Spleen (tissue), 11 donors: ENCODE measurements at regions not wholly inside any gene's neighbourhood (a gene's known extent, or its start where the extent isn't known, plus 50 kb on each side); places are given as distances from the start of the nearest gene placed in this dataset.

Experiments
- DNase-seq: peaks from one replicate; pipeline ENCODE4 v3.0.0-alpha.2; 2020
- H3K27ac ChIP-seq, 8 donors: fragments of 200-600 bp; sonication (generic) in 7 of 8; 1 replicate in 4 of 8; 2 replicates in 4 of 8; pipeline versions ENCODE4 v1.5.0 to v1.8.0; 2016 to 2021; ENCODE audit warnings: inconsistent platforms in 4 of 8, mild to moderate bottlenecking in 4 of 8, moderate library complexity in 1 of 8
- H3K27me3 ChIP-seq, 7 donors: fragments of 200-600 bp; sonication (generic) in 6 of 7; replicated peaks in 1 of 7; 1 replicate in 4 of 7; 2 replicates in 3 of 7; pipeline versions ENCODE4 v1.5.0 to v1.8.0; 2016 to 2021; ENCODE audit warnings: inconsistent platforms in 3 of 7, mild to moderate bottlenecking in 1 of 7
- H3K36me3 ChIP-seq, 6 donors: fragments of 200-600 bp; sonication (generic) in 5 of 6; 1 replicate in 4 of 6; 2 replicates in 2 of 6; pipeline versions ENCODE4 v1.5.0 to v1.8.0; 2016 to 2021; ENCODE audit warnings: inconsistent platforms in 2 of 6
- H3K4me1 ChIP-seq, 6 donors: fragments of 200-600 bp; sonication (generic) in 5 of 6; 1 replicate in 3 of 6; 2 replicates in 3 of 6; pipeline versions ENCODE4 v1.5.0 to v1.8.0; 2016 to 2021; ENCODE audit warnings: inconsistent platforms in 3 of 6
- H3K4me3 ChIP-seq, 8 donors: fragments of 200-600 bp; sonication (generic) in 7 of 8; 1 replicate in 4 of 8; 2 replicates in 4 of 8; pipeline versions ENCODE4 v1.5.0 to v1.8.0; 2016 to 2021; ENCODE audit warnings: inconsistent platforms in 4 of 8, mild to moderate bottlenecking in 4 of 8, moderate library complexity in 2 of 8
- H3K9me3 ChIP-seq, 8 donors: fragments of 200-600 bp; sonication (generic) in 7 of 8; 1 replicate in 4 of 8; 2 replicates in 4 of 8; pipeline versions ENCODE4 v1.5.0 to v1.8.0; 2016 to 2021; ENCODE audit warnings: inconsistent platforms in 4 of 8
- CTCF ChIP-seq, 11 experiments: fragments of 200-600 bp in 7 of 11; fragments of 450-650 bp in 4 of 11; sonication (generic) in 4 of 11; IDR thresholded peaks in 8 of 11; conservative IDR thresholded peaks in 3 of 11; 1 replicate in 7 of 11; 2 replicates in 4 of 11; pipeline versions ENCODE4 v1.4.0 to v1.8.0; 2016 to 2021; ENCODE audit warnings: antibody characterized with exemption in 11 of 11, inconsistent platforms in 4 of 11, mild to moderate bottlenecking in 1 of 11
- POLR2A ChIP-seq, 3 donors: fragments of 450-650 bp; IDR thresholded peaks; one replicate each; pipeline ENCODE4 v1.5.1; 2017; ENCODE audit warnings: antibody characterized with exemption in 3 of 3, mild to moderate bottlenecking in 1 of 3
- POLR2AphosphoS5 ChIP-seq, 3 donors: sonication (generic); formaldehyde crosslinking; IDR thresholded peaks; one replicate each; pipeline ENCODE4 v1.5.1; 2017; ENCODE audit warnings: antibody characterized with exemption in 3 of 3
- WGBS, 5 donors: extraction: QIAGEN DNeasy Blood & Tissue Kit in 3 of 5; methylation state at CpG; one replicate each; pipeline versions ENCODE4 v1.1.5 to v1.1.7; 2013 to 2018; 5-methylcytosine and 5-hydroxymethylcytosine counted together
- intact Hi-C: fragments of 100-400 bp; cut with DNase I; formaldehyde crosslinking; loops from one replicate; pipeline ENCODE4 v1.15.0; 2023; ENCODE audit warnings: low total_unique reads
- donor health status: healthy with polysubstance abuse.
- donor health status: DM: no; HTN: no; CAD: no; lungs with moderate emphysema.
- donor health status: DM: no; HTN: no; CAD: no.
- donor health status: Bipolar disorder and iron deficiency.
- donor health status: healthy.
- donor health status: DM: no; HTN: no; CAD: no.
- donor health status: DM: yes; HTN: yes; CAD: no.

- 64 to 87% (median 71%) methylated on average over 2 of the region's 2 CpGs for WGBS, 5 donors
- H3K9me3 ChIP-seq: no peaks in the 10 kb centered on the region
- H3K4me3 ChIP-seq: no peak overlapping the region
- H3K27ac ChIP-seq: no peak overlapping the region
- no peaks in the 10 kb centered on the region for H3K4me1 ChIP-seq
- DNase-seq: no peak
- intact Hi-C loops: no loop called here
- H3K36me3 ChIP-seq: no peaks in the 10 kb centered on the region
- no peak for TF ChIP-seq POLR2AphosphoS5 (IDR thresholded peaks at IDR 0.05)
- no peak for TF ChIP-seq POLR2A (IDR thresholded peaks at IDR 0.05)
- TF ChIP-seq CTCF (IDR thresholded peaks at IDR 0.05 in 8 of 11, conservative IDR thresholded peaks at IDR 0.05 in 3 of 11): no peak
- H3K27me3 ChIP-seq: no peaks in the 10 kb centered on the region
Observed at GRCh38 chr2:147398301-147398700, 446.5 kb upstream of the ACVR2A start.

GRCh38 chr2:147396890-147397289 is 447.9 kb upstream of the ACVR2A start:
- no peaks in the 10 kb centered on the region for H3K27me3 ChIP-seq
- no peak for DNase-seq
- TF ChIP-seq POLR2AphosphoS5 (IDR thresholded peaks at IDR 0.05): no peak
- TF ChIP-seq POLR2A (IDR thresholded peaks at IDR 0.05): no peak
- no peak for TF ChIP-seq CTCF (IDR thresholded peaks at IDR 0.05 in 8 of 11, conservative IDR thresholded peaks at IDR 0.05 in 3 of 11)
- H3K9me3 ChIP-seq: no peaks in the 10 kb centered on the region
- 89 to 95% (median 92%) methylated on average over 3 of the region's 3 CpGs for WGBS, 5 donors
- H3K4me3 ChIP-seq: no peak overlapping the region
- no peaks in the 10 kb centered on the region for H3K36me3 ChIP-seq
- H3K4me1 ChIP-seq: no peaks in the 10 kb centered on the region
- H3K27ac ChIP-seq: no peak overlapping the region
- intact Hi-C loops: no loop called here

- intact Hi-C loops: no loop called here
- Histone ChIP-seq H3K36me3 (no peaks in the 10 kb centered on the region), H3K4me3 (no peak overlapping the region), H3K27ac (no peak overlapping the region), H3K4me1 (no peaks in the 10 kb centered on the region), H3K9me3 (no peaks in the 10 kb centered on the region), H3K27me3 (no peaks in the 10 kb centered on the region)
- no peak for DNase-seq
- TF ChIP-seq POLR2A (IDR thresholded peaks at IDR 0.05) (no peak), POLR2AphosphoS5 (IDR thresholded peaks at IDR 0.05) (no peak), CTCF (IDR thresholded peaks at IDR 0.05 in 8 of 11, conservative IDR thresholded peaks at IDR 0.05 in 3 of 11) (no peak)
Observed at GRCh38 chr2:147394179-147394790, 450.5 kb upstream of the ACVR2A start.

GRCh38 chr2:147392180-147392579 is 452.6 kb upstream of the ACVR2A start:
- no peaks in the 10 kb centered on the region for H3K27me3 ChIP-seq
- H3K36me3 ChIP-seq: no peaks in the 10 kb centered on the region
- no peak overlapping the region for H3K27ac ChIP-seq
- H3K9me3 ChIP-seq: no peaks in the 10 kb centered on the region
- TF ChIP-seq POLR2AphosphoS5 (IDR thresholded peaks at IDR 0.05): no peak
- TF ChIP-seq CTCF (IDR thresholded peaks at IDR 0.05 in 8 of 11, conservative IDR thresholded peaks at IDR 0.05 in 3 of 11): no peak
- TF ChIP-seq POLR2A (IDR thresholded peaks at IDR 0.05): no peak
- intact Hi-C loops: no loop called here
- 67 to 80% (median 72%) methylated on average over 3 of the region's 3 CpGs for WGBS, 5 donors
- DNase-seq: no peak
- H3K4me1 ChIP-seq: no peaks in the 10 kb centered on the region
- H3K4me3 ChIP-seq: no peak overlapping the region
